Stimulated activated naive B cell treated with anti-CD40 and anti-IgM and Interleukin-4, amounts not matched to agents 10 μg/mL and 1 μg/mL and 100 μg/mL, for 72 hours (primary cell): ENCODE measurements at regions not wholly inside any gene's neighbourhood (a gene's known extent, or its start where the extent isn't known, plus 50 kb on each side); places are given as distances from the start of the nearest gene placed in this dataset.
"Not testable (repeated sequence)": the region's sequence is repeated elsewhere in the genome, so short reads cannot be mapped to it uniquely, and the experiment has no call there.

Experiments used
- ATAC-seq, 2 donors: fragments of 150-1000 bp; cut with Tn5 transposase; replicated peaks; 2 replicates each; pipeline ENCODE4 v1.10.0; 2021; ENCODE audit warnings: moderate library complexity in 1 of 2
- DNase-seq: peaks from one replicate; pipeline ENCODE4 v3.0.0; 2021
- H3K27ac Mint-ChIP-seq: one replicate; pipeline ENCODE4 v1.8.0; 2022; ENCODE audit warnings: mild to moderate bottlenecking, mixed read lengths
- H3K27me3 Mint-ChIP-seq, 2 donors: one replicate each; pipeline ENCODE4 v1.8.0; 2022; ENCODE audit warnings: mixed read lengths in 2 of 2
- H3K36me3 Mint-ChIP-seq, 2 donors: one replicate each; pipeline ENCODE4 v1.8.0; 2022; ENCODE audit warnings: mixed read lengths in 2 of 2, mild to moderate bottlenecking in 1 of 2
- H3K4me1 Mint-ChIP-seq, 2 donors: one replicate each; pipeline ENCODE4 v1.8.0; 2022; ENCODE audit warnings: mixed read lengths in 2 of 2, mild to moderate bottlenecking in 1 of 2
- H3K4me3 Mint-ChIP-seq, 2 donors: one replicate each; pipeline ENCODE4 v1.8.0; 2022; ENCODE audit warnings: mild to moderate bottlenecking in 2 of 2, mixed read lengths in 2 of 2, moderate library complexity in 1 of 2
- H3K9me3 Mint-ChIP-seq, 2 donors: one replicate each; pipeline ENCODE4 v1.8.0; 2022; ENCODE audit warnings: mixed read lengths in 2 of 2, mild to moderate bottlenecking in 1 of 2

DNA sequence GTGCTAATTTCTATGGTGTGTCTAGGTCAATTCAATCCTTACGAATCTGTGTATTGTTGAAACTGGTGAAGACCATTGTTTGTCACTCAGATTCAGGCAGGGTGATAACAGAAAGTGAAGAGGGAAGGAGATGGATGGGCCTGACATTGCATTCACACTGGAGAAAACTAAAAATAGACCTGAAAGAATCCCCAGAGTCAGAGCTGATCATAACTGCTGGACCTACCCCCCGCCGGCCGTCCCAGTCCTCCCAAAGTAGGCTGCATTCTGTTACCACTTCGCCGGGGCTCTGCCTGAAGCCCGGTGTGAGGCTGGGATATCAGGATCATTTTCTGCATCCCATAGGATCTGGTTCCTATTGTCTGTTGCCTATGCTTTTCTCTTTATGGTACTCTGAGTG is 121.1 kb downstream of the NUF2 start:
- H3K4me1 Mint-ChIP-seq: no peaks in the 10 kb centered on the region

DNA sequence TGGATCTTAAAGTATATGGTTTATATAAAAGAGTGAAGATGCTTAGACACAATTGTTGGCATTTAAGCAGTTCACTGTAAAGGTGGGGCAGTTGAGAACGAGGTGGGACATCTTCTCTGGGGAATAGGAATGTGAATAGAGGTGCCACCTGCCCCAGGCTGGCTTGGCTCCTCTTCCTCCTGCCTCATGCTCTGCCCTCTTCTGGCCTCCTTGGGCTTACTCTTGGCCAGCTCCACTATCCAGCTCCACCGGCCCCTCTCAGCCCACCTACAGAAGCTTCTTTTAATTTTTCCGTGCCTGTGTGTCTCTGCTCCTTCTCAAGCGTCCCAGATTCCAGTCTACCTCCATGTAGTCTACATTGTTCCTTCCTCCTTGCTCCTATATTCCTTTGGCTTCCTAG is 122.1 kb downstream of the NUF2 start:
- H3K4me1 Mint-ChIP-seq: no peaks in the 10 kb centered on the region

More for the DNA sequence above, 121.1 kb downstream of the NUF2 start:
- H3K36me3 Mint-ChIP-seq: no peaks in the 10 kb centered on the region
- no peak for DNase-seq
- ATAC-seq: no peak
- H3K4me3 Mint-ChIP-seq: no peak overlapping the region
- peaks cover 5 to 10% of the 10 kb centered on the region in 2 donors for H3K27me3 Mint-ChIP-seq
- H3K27ac Mint-ChIP-seq: no peak overlapping the region
- H3K9me3 Mint-ChIP-seq: no peaks in the 10 kb centered on the region

DNA sequence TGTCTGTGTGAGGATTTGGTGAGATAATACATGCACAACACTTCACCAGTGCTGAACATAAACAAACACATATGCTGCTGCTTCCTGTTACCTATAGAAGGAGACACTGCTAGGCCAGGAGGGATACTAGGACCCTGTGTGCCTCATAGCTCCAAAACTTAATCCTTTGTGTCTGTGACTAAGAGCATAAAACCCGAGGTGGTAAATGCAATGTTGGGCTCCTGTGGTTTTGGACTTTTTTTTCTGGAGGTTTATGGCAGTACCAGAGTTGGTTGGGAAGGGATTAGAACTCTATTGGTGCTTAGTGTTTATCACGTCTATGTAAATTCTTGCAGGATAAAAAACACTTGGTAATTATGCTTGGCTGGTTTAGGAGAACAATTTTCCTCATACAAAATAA is 122.9 kb downstream of the NUF2 start:
- peaks cover 2 to 5% of the 10 kb centered on the region in 2 donors for H3K27me3 Mint-ChIP-seq
- H3K4me3 Mint-ChIP-seq: no peak overlapping the region
- H3K9me3 Mint-ChIP-seq: no peaks in the 10 kb centered on the region
- DNase-seq (no peak), ATAC-seq (no peak)
- no peaks in the 10 kb centered on the region for H3K4me1 Mint-ChIP-seq
- no peaks in the 10 kb centered on the region for H3K36me3 Mint-ChIP-seq
- no peak overlapping the region for H3K27ac Mint-ChIP-seq

More for the DNA sequence above, 122.1 kb downstream of the NUF2 start:
- DNase-seq (no peak), ATAC-seq (no peak)
- Mint-ChIP-seq H3K27ac (no peak overlapping the region), H3K36me3 (no peaks in the 10 kb centered on the region), H3K4me3 (no peak overlapping the region), H3K9me3 (no peaks in the 10 kb centered on the region), H3K27me3 (peaks cover 5 to 10% of the 10 kb centered on the region in 2 donors)

GRCh38 chr1:163450986-163451385 is 129.2 kb downstream of the NUF2 start:
- no peak for ATAC-seq
- no peaks in the 10 kb centered on the region for H3K4me1 Mint-ChIP-seq
- peaks cover 0 to 5% of the 10 kb centered on the region in 2 donors for H3K27me3 Mint-ChIP-seq
- H3K4me3 Mint-ChIP-seq: no peak overlapping the region
- peaks cover 3 to 6% of the 10 kb centered on the region in 2 donors for H3K9me3 Mint-ChIP-seq
- no peak overlapping the region for H3K27ac Mint-ChIP-seq
- H3K36me3 Mint-ChIP-seq: no peaks in the 10 kb centered on the region
- no peak for DNase-seq

GRCh38 chr1:163459539-163459938 is 137.8 kb downstream of the NUF2 start:
- Mint-ChIP-seq H3K4me1 (no peaks in the 10 kb centered on the region), H3K27ac (no peak overlapping the region), H3K27me3 (peaks cover 0 to 5% of the 10 kb centered on the region in 2 donors), H3K36me3 (no peaks in the 10 kb centered on the region), H3K9me3 (peaks cover 0 to 1% of the 10 kb centered on the region in 2 donors), H3K4me3 (no peak overlapping the region)
- DNase-seq (no peak), ATAC-seq (no peak)

DNA sequence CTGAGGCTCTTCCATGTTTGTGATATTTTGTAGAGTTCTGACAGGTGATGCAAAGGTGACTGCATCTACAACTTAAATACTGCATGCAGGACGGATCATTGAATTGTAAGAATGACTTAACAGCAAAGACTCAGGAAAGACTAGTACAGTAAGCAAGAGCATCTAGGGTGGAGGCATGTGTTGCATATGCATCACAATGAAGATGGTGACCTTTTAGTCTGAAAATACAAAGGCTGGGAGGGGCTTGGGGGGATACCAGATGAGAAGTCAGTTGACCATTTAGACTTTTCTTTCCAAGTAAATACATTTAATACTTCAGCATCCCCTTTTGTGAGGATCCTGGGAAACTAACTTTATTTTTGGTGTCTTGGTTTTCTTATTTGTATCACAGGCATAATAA is 145.5 kb downstream of the NUF2 start:
- Mint-ChIP-seq H3K27me3 (no peaks in the 10 kb centered on the region), H3K4me1 (no peaks in the 10 kb centered on the region), H3K4me3 (no peak overlapping the region), H3K9me3 (no peaks in the 10 kb centered on the region), H3K27ac (no peak overlapping the region), H3K36me3 (no peaks in the 10 kb centered on the region)
- DNase-seq (no peak), ATAC-seq (no peak)

GRCh38 chr1:163471779-163472650 is 150.3 kb downstream of the NUF2 start:
- no peaks in the 10 kb centered on the region for H3K4me1 Mint-ChIP-seq
- H3K4me3 Mint-ChIP-seq: no peak overlapping the region
- H3K36me3 Mint-ChIP-seq: no peaks in the 10 kb centered on the region
- ATAC-seq (no peak), DNase-seq (no peak)
- no peak overlapping the region for H3K27ac Mint-ChIP-seq
- no peaks in the 10 kb centered on the region for H3K27me3 Mint-ChIP-seq
- no peaks in the 10 kb centered on the region for H3K9me3 Mint-ChIP-seq

DNA sequence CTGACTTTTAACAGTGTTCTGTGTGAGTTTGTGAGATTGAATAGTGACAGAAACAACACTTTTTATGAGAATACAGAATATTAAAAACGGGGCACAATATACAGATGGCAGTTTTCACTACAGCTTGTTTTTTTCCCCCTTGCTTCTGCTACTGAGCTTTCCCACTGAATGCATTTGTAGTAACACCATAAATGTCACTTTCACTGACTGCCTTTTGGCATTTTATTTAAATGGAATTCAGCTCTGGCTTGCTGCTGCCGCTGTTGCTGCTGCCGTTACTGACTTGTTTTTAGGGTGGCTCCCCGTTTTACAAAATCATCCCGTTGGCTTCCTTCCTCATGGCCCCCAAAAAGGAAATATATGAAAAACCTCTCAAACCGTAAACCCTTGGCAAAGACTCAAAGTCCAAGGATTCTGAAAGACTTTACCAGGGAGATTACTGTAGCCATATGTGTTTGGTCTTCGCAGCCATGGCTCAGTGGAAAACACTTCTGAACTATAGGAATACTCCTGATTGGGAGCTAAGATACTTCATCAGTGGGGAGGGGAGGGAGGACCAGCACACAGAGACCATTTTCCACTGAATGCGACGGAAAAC is 151.0 kb downstream of the NUF2 start:
- H3K9me3 Mint-ChIP-seq: no peaks in the 10 kb centered on the region
- DNase-seq (no peak), ATAC-seq (no peak)
- H3K27me3 Mint-ChIP-seq: peaks cover 0 to under 1% of the 10 kb centered on the region in 2 donors
- no peaks in the 10 kb centered on the region for H3K36me3 Mint-ChIP-seq
- no peaks in the 10 kb centered on the region for H3K4me1 Mint-ChIP-seq
- no peak overlapping the region for H3K27ac Mint-ChIP-seq
- no peak overlapping the region for H3K4me3 Mint-ChIP-seq

GRCh38 chr1:163477276-163477830 is 155.6 kb downstream of the NUF2 start:
- Mint-ChIP-seq H3K9me3 (peaks cover 14 to 21% of the 10 kb centered on the region in 2 donors), H3K36me3 (peaks cover 3% of the 10 kb centered on the region in 2 donors), H3K27me3 (peaks cover 0 to 6% of the 10 kb centered on the region in 2 donors), H3K4me3 (no peak overlapping the region), H3K4me1 (no peaks in the 10 kb centered on the region), H3K27ac (no peak overlapping the region)
- DNase-seq: no peak
- no peak for ATAC-seq

GRCh38 chr1:163498391-163499330 is 176.9 kb downstream of the NUF2 start:
- not testable (repeated sequence) for H3K4me1 Mint-ChIP-seq, ATAC-seq, H3K27ac Mint-ChIP-seq, H3K4me3 Mint-ChIP-seq, DNase-seq, H3K36me3 Mint-ChIP-seq, H3K27me3 Mint-ChIP-seq
- H3K9me3 Mint-ChIP-seq: peaks cover 8 to 11% of the 10 kb centered on the region in 2 donors

DNA sequence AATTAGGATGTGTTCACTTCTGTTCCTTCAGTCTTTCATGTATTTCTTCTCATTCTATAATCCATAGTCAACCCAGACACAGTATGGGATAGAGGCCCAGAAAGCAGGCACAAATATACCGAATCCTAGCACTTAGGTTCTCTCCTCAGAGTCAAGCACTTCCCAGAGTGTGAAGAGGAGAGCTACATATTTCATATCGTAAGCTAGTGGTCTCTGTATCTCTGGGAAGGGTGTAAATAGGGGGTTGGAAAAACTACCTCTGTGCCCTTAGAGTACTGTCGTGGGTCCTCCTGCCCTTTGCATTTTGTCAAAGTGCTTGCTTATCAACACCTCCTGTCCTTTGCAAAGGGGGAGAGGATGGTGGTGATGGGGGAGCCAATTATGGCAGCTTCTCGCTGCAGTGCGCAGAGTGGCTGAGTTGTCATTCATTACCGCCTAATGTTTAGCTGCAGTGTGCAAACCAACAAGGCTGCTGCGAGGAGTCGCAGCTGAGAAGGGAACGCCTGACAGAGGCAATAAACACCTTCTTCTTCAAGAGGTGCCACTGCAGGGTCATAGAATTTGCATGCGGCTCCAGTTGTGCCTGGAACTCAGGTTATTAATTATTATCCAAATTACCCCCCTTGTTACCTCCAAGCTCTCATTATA is 182.7 kb downstream of the NUF2 start:
- H3K27me3 Mint-ChIP-seq: peaks cover 0 to 3% of the 10 kb centered on the region in 2 donors
- no peak overlapping the region for H3K4me3 Mint-ChIP-seq
- peaks cover 3 to 8% of the 10 kb centered on the region in 2 donors for H3K9me3 Mint-ChIP-seq
- no peak for DNase-seq
- H3K4me1 Mint-ChIP-seq: no peaks in the 10 kb centered on the region
- H3K36me3 Mint-ChIP-seq: no peaks in the 10 kb centered on the region
- ATAC-seq: no peak
- H3K27ac Mint-ChIP-seq: no peak overlapping the region

- Mint-ChIP-seq H3K4me3 (no peak overlapping the region), H3K9me3 (peaks cover 1 to 5% of the 10 kb centered on the region in 2 donors), H3K36me3 (no peaks in the 10 kb centered on the region), H3K27ac (no peak overlapping the region), H3K27me3 (peaks cover 0 to 3% of the 10 kb centered on the region in 2 donors), H3K4me1 (no peaks in the 10 kb centered on the region)
- ATAC-seq: no peak
- no peak for DNase-seq
Observed at GRCh38 chr1:163509114-163509513, 187.4 kb downstream of the NUF2 start.

DNA sequence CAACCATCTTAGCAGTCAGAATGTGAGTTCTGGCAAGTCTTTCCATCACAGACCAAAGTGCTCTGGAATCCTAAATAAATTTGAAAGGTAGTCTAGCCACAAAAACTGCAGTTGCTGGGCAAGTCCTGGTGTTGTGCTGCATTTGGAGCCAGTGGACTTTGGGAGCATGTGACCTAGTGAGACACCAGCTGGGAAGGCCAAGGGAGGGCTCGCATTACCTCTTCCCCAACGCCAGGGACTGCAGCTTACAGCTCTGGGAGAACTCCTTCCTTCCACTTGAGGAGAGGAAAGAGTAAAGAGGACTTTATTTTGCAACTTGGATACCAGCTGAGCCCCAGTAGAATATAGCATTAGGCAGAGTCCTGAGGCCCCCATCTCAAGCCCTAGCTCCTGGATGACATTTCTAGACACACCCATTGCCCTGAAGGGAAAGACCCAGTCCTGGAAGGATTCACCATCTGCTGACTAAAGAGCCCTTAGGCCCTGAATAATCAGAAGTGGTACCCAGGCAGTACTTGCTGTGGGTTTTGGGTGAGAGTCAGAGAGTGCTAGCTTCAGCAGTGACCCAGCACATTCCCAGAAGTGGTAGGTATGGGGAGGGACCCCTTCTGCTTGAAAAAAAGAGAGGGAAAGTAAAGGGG is 190.7 kb downstream of the NUF2 start:
- Mint-ChIP-seq H3K27me3 (peaks cover 0 to 3% of the 10 kb centered on the region in 2 donors), H3K4me3 (no peak overlapping the region), H3K27ac (no peak overlapping the region), H3K36me3 (no peaks in the 10 kb centered on the region), H3K9me3 (peaks cover 3 to 8% of the 10 kb centered on the region in 2 donors), H3K4me1 (no peaks in the 10 kb centered on the region)
- ATAC-seq: no peak
- DNase-seq: no peak
